ENCODE measurements at regions not wholly inside any gene's neighbourhood (a gene's known extent, or its start where the extent isn't known, plus 50 kb on each side); places are given as distances from the start of the nearest gene placed in this dataset.

GRCh38 chr3:110493438-110494092, 578.1 kb upstream of the NECTIN3 start:
- no peak for DNase-seq (ENCODE audit: low read depth)
- no peaks in the 10 kb centered on the region for H3K36me3 ChIP-seq (ENCODE audit: control insufficient read depth, insufficient read depth, low read length)
- no peaks in the 10 kb centered on the region for H3K27me3 ChIP-seq (ENCODE audit: control insufficient read depth, insufficient read depth, low read length)
- H3K4me3 ChIP-seq (ENCODE audit: low read depth, low read length), result no peak overlapping the region
- TF ChIP-seq CTCF (IDR thresholded peaks at IDR 0.05; ENCODE audit: insufficient read depth, low read length, poor library complexity, severe bottlenecking), result no peak

DNA sequence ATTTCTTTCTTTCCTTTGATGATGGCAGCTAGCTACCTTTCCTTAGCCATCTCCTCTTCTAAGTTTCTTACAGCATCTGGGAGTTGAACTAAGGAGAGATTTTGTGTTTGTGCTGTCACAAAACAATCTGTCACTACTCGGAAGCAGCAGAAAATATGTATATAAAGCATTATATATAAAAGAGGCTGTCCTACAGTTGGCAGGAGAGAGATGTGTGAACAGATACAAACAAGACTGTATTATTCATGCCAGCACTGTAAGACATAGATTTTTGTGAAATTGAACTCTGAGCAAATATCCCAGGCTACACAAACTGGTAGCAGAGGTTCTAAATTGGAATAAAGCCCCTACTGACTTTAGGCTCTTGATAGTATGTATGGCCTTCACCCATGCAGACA, 577.5 kb upstream of the NECTIN3 start:
- H3K27me3 ChIP-seq (ENCODE audit: control insufficient read depth, insufficient read depth, low read length), result no peaks in the 10 kb centered on the region
- H3K4me3 ChIP-seq (ENCODE audit: low read depth, low read length), result no peak overlapping the region
- no peak for TF ChIP-seq CTCF (IDR thresholded peaks at IDR 0.05; ENCODE audit: insufficient read depth, low read length, poor library complexity, severe bottlenecking)
- no peaks in the 10 kb centered on the region for H3K36me3 ChIP-seq (ENCODE audit: control insufficient read depth, insufficient read depth, low read length)
- DNase-seq (ENCODE audit: low read depth), result no peak

- TF ChIP-seq CTCF (IDR thresholded peaks at IDR 0.05; ENCODE audit: insufficient read depth, low read length, poor library complexity, severe bottlenecking), result no peak
Measured at GRCh38 chr3:110494728-110495127, 576.9 kb upstream of the NECTIN3 start.

DNA sequence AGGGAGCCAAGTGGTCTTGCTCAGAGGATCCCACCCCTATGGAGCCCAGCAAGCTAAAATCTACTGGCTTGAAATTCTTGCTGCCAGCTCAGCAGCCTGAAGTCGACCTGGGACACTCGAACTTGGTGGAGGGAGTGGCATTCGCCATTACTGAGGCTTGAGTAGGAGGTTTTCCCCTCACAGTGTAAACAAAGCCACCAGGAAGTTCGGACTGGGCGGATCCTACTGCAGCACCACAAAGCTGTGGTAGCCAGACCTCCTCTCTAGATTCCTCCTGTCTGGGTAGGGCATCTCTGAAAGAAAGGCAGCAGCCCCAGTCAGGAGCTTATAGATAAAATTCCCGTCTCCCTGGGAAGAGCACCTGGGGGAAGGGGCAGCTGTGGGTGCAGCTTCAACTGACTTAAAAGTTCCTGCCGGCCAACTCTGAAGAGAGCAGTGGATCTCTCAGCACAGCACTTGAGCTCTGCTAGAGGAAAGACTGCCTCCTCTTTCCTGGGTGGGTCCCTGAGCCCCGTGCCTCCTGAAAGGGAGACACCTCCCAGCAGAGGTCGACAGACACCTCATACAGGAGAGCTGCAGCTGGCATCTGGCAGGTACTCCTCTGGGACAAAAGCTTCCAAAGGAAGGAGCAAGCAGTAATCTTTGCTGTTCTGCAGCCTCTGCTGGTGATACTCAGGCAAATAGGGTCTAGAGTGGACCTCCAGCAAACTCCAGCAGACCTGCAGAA, 576.3 kb upstream of the NECTIN3 start:
- no peaks in the 10 kb centered on the region for H3K36me3 ChIP-seq (ENCODE audit: control insufficient read depth, insufficient read depth, low read length)
- H3K4me3 ChIP-seq (ENCODE audit: low read depth, low read length), result no peak overlapping the region
- DNase-seq (ENCODE audit: low read depth), result no peak
- H3K27me3 ChIP-seq (ENCODE audit: control insufficient read depth, insufficient read depth, low read length), result no peaks in the 10 kb centered on the region
- no peak for TF ChIP-seq CTCF (IDR thresholded peaks at IDR 0.05; ENCODE audit: insufficient read depth, low read length, poor library complexity, severe bottlenecking)

More at GRCh38 chr3:110494728-110495127, 576.9 kb upstream of the NECTIN3 start:
- Histone ChIP-seq H3K4me3 (ENCODE audit: low read depth, low read length) (no peak overlapping the region), H3K27me3 (ENCODE audit: control insufficient read depth, insufficient read depth, low read length) (no peaks in the 10 kb centered on the region), H3K36me3 (ENCODE audit: control insufficient read depth, insufficient read depth, low read length) (no peaks in the 10 kb centered on the region)
- DNase-seq (ENCODE audit: low read depth), result no peak

DNA sequence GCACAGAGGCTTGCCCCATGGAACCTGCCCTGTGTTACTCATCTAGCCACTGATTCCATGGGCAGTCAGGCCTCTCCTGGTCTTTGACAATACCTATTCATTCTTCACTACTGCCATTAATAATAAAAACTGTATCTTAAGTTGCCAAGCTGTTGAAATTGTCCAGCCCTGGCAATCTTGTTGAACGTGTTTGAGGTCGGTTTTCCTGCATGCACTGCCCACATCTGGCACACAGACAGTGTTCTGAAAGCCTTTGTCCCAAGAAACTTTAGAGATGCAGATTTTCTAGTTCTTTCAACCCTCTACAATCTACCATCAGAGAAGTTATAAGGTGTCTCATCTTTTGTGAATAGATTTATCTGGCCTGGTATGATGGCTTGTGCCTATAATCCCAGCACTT, 567.2 kb upstream of the NECTIN3 start:
- H3K27me3 ChIP-seq (ENCODE audit: control insufficient read depth, insufficient read depth, low read length), result no peaks in the 10 kb centered on the region
- no peak overlapping the region for H3K4me3 ChIP-seq (ENCODE audit: low read depth, low read length)
- TF ChIP-seq CTCF (IDR thresholded peaks at IDR 0.05; ENCODE audit: insufficient read depth, low read length, poor library complexity, severe bottlenecking), result no peak
- H3K36me3 ChIP-seq (ENCODE audit: control insufficient read depth, insufficient read depth, low read length), result no peaks in the 10 kb centered on the region
- no peak for DNase-seq (ENCODE audit: low read depth)

Measured in kidney epithelial cell (primary cell).